ENCODE measurements at regions not wholly inside any gene's neighbourhood (a gene's known extent, or its start where the extent isn't known, plus 50 kb on each side); places are given as distances from the start of the nearest gene placed in this dataset.

GRCh38 chr6:47424436-47424836, 53.2 kb upstream of the CD2AP start:
- TF ChIP-seq, protein P1, sequence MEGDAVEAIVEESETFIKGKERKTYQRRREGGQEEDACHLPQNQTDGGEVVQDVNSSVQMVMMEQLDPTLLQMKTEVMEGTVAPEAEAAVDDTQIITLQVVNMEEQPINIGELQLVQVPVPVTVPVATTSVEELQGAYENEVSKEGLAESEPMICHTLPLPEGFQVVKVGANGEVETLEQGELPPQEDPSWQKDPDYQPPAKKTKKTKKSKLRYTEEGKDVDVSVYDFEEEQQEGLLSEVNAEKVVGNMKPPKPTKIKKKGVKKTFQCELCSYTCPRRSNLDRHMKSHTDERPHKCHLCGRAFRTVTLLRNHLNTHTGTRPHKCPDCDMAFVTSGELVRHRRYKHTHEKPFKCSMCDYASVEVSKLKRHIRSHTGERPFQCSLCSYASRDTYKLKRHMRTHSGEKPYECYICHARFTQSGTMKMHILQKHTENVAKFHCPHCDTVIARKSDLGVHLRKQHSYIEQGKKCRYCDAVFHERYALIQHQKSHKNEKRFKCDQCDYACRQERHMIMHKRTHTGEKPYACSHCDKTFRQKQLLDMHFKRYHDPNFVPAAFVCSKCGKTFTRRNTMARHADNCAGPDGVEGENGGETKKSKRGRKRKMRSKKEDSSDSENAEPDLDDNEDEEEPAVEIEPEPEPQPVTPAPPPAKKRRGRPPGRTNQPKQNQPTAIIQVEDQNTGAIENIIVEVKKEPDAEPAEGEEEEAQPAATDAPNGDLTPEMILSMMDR (IDR thresholded peaks at IDR 0.05), result no peak
- TF ChIP-seq TCF12 (IDR thresholded peaks at IDR 0.05), result no peak
- TF ChIP-seq RAD21 (IDR thresholded peaks at IDR 0.05; ENCODE audit: low read length), result no peak
- TF ChIP-seq SIN3A (IDR thresholded peaks at IDR 0.05; ENCODE audit: borderline replicate concordance, low read depth, low read length), result no peak
- TF ChIP-seq SMC3 (IDR thresholded peaks at IDR 0.05; ENCODE audit: low read depth, low read length), result no peak
- TF ChIP-seq YY1 (IDR thresholded peaks at IDR 0.05; ENCODE audit: low read depth), result no peak
- TF ChIP-seq MAX (IDR thresholded peaks at IDR 0.05; ENCODE audit: low read depth), result no peak
- no peak for TF ChIP-seq REST (IDR thresholded peaks at IDR 0.05; ENCODE audit: low read depth, low read length)
- no peak for TF ChIP-seq EP300 (IDR thresholded peaks at IDR 0.05; ENCODE audit: borderline replicate concordance in 1 of 2, low read depth in 1 of 2, low read length in 1 of 2)
- TF ChIP-seq POLR2AphosphoS5 (IDR thresholded peaks at IDR 0.05; ENCODE audit: low read depth, low read length), result no peak
- no peak for TF ChIP-seq MXI1 (IDR thresholded peaks at IDR 0.05; ENCODE audit: low read depth, low read length)
- TF ChIP-seq NFIC (IDR thresholded peaks at IDR 0.05; ENCODE audit: borderline replicate concordance), result no peak
- no peak for TF ChIP-seq TAF1 (IDR thresholded peaks at IDR 0.05; ENCODE audit: borderline replicate concordance, low read depth, low read length)
